ENCODE measurements at regions not wholly inside any gene's neighbourhood (a gene's known extent, or its start where the extent isn't known, plus 50 kb on each side); places are given as distances from the start of the nearest gene placed in this dataset.

DNA sequence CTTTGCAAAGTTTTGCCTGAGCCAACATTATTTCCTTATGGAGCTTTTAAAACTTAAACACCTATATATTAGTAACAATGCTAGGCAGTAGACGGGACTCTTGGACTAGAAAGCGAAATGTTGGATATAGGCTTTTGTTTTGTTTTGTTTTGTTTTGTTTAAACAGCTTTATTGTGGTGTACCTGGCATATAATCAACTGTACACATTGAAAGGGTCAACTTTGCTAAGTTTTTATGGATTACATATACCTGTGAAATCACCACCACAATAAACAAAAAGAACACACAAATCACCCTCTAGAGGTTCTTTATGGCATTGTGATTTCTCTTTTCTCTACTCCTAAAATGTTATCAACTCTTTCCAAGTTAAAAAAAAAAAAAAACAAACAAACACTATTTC is 184.9 kb upstream of the LNX1 start:
- TF ChIP-seq, protein P1, sequence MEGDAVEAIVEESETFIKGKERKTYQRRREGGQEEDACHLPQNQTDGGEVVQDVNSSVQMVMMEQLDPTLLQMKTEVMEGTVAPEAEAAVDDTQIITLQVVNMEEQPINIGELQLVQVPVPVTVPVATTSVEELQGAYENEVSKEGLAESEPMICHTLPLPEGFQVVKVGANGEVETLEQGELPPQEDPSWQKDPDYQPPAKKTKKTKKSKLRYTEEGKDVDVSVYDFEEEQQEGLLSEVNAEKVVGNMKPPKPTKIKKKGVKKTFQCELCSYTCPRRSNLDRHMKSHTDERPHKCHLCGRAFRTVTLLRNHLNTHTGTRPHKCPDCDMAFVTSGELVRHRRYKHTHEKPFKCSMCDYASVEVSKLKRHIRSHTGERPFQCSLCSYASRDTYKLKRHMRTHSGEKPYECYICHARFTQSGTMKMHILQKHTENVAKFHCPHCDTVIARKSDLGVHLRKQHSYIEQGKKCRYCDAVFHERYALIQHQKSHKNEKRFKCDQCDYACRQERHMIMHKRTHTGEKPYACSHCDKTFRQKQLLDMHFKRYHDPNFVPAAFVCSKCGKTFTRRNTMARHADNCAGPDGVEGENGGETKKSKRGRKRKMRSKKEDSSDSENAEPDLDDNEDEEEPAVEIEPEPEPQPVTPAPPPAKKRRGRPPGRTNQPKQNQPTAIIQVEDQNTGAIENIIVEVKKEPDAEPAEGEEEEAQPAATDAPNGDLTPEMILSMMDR (conservative IDR thresholded peaks at IDR 0.05; ENCODE audit: low read depth, low read length): no peak; the same call in 1 of the 2 replicates
- TF ChIP-seq EZH2 (IDR thresholded peaks at IDR 0.05; ENCODE audit: low read length, unreplicated experiment): no peak
- TF ChIP-seq EZH2phosphoT487 (IDR thresholded peaks at IDR 0.05; ENCODE audit: borderline replicate concordance, low read length): no peak
